Erythroblast (primary cell): ENCODE measurements at regions not wholly inside any gene's neighbourhood (a gene's known extent, or its start where the extent isn't known, plus 50 kb on each side); places are given as distances from the start of the nearest gene placed in this dataset.
A peak's percentile ranks its signal among the peaks of the same experiment; 100 is the strongest.

ENCODE experiments used
- DNase-seq, 2 experiments: peaks; one replicate each; lab custom pipeline; 2025; lab: John Stamatoyannopoulos, UW
- GATA1 ChIP-seq: IDR thresholded peaks from 2 replicates; pipeline ENCODE4 v1.6.1; 2011; ENCODE audit warnings: low read depth, mild to moderate bottlenecking, control low read depth, low read length, moderate library complexity
- POLR2A ChIP-seq: IDR thresholded peaks from 2 replicates; pipeline ENCODE4 v1.6.1; 2011; ENCODE audit warnings: mild to moderate bottlenecking, low read length

DNA sequence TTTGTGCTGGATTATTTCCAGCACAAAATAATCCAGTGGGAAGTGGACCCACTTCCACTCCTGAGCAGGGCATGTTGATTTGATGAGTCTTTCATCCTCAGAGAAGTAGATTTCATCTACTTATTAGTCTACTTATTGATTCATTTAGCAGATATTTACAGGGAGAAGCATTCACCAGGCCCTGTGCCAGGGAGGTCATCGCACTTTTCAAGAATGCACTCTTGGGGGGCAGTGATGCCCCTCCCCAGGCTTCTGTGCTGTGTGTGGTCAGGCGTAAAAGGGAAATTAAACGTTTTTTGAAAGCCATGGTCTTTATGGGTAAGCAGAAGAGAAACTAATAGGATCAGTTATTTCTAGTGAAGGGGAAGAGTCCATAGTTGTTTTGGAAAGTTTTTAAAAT lies 610.7 kb upstream of the TMEM132C start:
- TF ChIP-seq POLR2A = no peak
- no peak for TF ChIP-seq GATA1
- no peak for DNase-seq

DNA sequence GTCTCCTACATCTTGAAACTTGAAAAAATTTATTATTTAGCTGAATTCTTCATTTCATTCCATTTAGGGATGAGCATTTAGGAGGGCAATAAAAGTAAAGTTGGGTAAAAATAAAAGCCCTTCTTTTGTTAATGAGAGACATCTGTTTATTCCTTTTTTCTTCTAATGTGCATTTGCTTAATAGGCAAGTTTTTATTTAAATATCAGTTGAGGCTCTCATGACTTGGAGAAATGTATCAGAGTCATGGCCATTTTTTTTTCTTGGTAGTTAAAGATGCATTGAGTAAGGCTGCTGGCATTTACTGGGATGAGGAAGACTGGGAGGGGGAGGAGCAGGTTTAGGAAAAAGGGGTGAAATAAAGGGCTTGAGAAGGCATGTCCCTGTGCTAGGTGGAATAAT lies 609.9 kb upstream of the TMEM132C start:
- DNase-seq = no peak
- TF ChIP-seq GATA1 (no peak), POLR2A (no peak)

DNA sequence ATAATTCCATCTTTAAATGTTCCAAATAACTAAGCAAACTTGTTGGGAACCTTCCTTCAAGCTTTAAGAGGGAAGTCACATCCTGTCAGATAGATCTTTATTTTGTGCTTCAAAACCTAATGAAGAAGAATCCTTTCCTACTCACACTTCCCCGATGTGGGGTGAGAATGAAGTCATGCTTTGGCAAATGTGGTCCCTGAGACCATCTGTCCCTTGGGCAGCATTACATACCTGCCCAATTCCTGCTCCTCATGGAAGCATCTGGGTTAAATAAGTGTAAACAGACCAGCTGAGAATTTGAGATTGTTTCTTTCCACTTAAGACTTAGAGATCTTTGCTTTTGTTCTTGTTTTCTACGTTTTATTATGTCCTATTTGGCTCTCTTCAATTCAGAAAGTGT lies 606.0 kb upstream of the TMEM132C start:
- no peak for DNase-seq
- TF ChIP-seq GATA1 = no peak
- no peak for TF ChIP-seq POLR2A

DNA sequence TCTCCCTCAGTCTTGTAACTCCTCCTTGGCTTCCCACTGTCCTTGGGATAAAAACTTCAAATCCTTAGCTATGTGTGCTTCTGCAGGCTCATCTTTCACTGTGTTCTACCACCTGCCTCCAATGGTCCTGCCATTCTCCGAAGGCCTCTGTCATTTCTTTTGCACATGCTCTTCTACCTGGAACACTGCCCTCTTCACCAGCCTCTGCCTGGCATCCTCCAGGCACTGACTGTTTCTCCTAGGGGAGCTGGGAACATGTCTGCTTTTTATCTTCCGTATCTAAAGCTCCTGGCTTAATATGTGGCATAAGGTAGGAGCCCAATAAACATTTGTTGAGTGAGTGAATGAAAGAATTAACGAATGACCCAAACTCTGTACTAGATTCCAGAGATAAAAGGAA lies 603.3 kb upstream of the TMEM132C start:
- no peak for TF ChIP-seq GATA1
- TF ChIP-seq POLR2A = no peak
- no peak for DNase-seq

DNA sequence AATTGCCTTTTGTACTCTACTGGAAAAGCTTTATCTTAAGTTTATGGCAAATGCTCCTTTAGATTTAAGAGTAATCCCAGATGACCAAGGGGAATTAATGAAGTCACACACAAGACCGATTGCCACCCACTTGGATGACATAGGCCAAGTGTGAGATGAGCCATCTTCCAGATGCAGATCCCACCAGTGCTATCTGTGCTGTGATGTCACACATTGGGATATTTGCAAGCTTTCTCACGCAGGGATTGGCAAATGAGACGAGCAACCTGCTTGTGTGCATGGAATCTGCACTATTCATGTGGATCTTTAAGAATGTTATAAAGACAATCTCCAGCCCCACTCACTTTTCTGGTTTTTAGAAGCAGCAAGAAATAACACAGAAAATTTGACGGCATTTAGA lies 602.1 kb upstream of the TMEM132C start:
- no peak for TF ChIP-seq POLR2A
- no peak for TF ChIP-seq GATA1
- no peak for DNase-seq

DNA sequence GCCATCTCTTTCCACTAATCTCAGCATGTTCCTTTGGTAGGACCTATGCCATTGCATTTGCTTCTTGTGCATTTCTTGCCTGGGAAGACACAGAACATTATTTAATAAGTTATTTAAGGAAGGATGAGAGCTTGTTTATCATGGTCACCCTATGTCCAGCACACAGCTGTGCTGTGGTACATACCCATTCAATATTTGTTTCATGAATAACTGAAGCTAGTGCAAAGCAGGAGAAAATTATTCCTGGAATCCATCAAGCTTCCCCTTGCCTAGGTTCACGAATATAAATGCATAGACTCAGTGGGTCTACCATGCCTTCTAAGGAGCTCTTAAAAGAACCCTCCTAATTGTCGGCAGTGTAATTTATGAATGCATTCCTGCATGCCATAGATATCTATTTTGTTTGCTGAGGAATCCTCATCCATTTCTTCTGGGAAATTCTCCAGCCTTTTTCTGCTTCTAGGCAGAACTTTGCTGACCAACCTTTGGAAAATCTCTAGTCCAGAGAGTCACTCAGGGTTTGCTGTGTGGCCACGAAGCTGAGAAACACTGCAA lies 599.8 kb upstream of the TMEM132C start:
- DNase-seq = no peak
- no peak for TF ChIP-seq GATA1
- no peak for TF ChIP-seq POLR2A

DNA sequence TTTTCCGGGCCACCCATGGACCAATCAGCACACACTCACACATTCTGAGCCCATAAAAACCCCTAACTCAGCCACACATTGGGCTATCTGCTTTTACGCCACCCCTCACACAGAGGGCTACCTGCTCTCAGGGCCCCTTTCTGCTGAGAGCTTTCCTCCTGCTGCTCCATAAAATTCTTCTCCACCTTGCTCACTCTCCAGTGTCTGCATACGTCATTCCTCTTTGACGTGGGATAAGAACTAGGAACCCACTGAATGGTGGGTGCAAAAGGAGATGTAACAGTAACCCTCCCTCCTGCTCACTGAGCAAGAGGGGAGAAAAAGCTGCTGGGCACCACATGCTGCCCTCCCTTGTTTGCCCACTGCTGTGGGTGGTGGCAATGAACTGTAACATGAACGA lies 596.7 kb upstream of the TMEM132C start:
- TF ChIP-seq POLR2A (no peak), GATA1 (no peak)
- DNase-seq = no peak

DNA sequence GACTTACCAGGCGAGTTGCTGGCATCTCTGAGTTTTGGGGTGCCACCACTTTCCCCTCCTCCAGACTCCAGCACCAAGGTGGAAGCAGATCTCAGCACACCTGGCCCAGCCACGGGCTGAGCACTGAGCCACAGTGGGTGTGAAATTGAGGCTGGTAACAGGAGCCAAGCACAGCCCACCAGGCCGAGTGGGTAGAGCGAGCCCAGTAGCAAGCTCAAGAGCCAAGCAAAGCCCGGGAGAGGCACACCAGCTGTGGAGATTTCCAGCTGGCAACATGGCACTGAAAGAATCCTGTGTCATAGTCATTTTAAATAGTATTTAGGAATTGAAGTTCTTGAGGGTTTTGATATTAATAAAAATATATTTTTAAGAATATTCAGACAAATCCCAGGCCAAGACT lies 596.2 kb upstream of the TMEM132C start:
- TF ChIP-seq POLR2A (no peak), GATA1 (no peak)
- DNase-seq = no peak

DNA sequence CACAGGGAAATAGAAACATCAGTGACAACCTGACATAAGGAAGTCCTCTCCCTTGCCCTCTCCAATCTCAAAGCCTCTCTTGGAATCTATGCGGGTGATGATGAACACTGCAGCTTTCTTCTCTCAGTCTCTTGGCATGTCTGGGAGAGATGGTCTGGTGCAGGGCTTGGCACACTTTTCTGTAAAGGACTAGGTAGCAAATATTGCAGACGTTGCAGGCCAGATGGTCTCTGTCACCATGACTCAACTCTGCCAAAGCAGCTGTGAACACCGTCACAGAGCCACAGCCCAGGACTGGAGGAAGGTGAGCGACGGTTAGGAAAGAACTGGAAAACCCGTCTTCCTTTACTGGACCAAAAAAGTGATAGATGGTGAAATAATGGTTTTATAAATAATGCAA lies 591.0 kb upstream of the TMEM132C start:
- no peak for DNase-seq
- TF ChIP-seq POLR2A = no peak
- TF ChIP-seq GATA1 = no peak

DNA sequence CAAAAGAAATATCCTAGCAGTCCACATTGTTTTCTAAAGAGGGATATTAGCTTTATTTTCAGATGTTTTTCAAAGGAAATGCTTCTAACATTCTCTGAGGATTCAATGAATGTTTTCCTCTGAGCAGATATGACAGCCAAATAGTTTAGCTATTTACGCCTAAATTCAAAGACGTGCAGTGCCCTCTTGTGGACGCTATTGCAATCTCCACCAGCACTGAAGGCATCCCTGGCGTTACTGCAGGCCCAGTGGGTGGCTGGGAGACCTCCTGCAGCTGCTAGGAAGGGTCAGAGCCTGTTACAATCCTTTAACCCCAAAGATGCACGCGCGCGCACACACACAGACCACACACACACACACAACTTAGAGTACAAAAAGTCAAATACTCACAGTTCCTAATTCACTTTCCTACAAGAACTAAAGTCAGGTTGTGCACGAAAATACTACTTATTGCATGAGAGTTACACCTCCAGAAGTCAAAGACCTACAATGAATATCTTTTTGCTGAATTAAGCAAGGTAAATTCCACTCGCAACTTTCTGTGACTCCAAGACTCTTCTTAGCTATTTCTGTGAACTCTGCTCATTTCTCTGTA lies 589.3 kb upstream of the TMEM132C start:
- peak; percentile 40 to 59 for DNase-seq
- TF ChIP-seq POLR2A (no peak), GATA1 (no peak)

DNA sequence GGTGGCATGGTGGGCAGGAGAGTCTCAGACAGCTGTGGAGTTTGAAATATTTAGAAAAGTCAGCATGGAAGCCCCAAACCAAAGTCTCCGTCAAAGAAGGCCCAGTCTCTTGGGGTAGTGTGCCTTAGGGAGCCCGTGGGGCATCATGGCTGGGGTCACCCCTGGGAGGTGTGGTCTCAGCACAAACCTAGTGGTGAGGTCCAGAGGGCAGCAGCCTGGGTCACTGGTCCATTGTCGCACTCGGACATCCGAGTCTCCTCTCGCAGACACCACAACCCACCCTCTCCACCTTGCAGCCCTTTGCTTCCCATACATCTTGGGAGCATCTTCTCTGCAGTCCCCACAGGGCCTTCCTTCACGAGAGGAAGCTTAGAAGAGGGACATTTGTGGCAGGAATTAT lies 588.0 kb upstream of the TMEM132C start:
- no peak for DNase-seq
- TF ChIP-seq POLR2A (no peak), GATA1 (no peak)

DNA sequence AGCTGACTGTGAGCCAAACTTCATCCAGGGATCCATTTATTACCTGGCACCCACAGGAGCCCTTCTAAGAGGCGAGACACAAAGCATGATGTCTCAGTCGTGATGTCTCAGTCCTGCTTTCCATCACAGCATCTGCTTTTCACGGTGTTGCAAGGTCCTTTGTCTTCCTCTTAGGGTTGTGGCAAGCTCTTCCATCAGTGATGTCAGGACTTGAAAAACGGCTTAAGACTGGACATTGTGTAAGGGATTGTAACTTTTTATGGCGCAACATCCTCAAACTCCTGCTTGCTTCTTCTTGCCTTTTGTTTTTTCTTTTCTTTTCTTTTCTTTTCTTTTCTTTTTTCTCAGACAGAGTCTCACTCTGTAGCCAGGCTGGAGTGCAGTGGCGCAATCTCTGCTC lies 586.5 kb upstream of the TMEM132C start:
- no peak for TF ChIP-seq POLR2A
- TF ChIP-seq GATA1 = no peak
- no peak for DNase-seq

DNA sequence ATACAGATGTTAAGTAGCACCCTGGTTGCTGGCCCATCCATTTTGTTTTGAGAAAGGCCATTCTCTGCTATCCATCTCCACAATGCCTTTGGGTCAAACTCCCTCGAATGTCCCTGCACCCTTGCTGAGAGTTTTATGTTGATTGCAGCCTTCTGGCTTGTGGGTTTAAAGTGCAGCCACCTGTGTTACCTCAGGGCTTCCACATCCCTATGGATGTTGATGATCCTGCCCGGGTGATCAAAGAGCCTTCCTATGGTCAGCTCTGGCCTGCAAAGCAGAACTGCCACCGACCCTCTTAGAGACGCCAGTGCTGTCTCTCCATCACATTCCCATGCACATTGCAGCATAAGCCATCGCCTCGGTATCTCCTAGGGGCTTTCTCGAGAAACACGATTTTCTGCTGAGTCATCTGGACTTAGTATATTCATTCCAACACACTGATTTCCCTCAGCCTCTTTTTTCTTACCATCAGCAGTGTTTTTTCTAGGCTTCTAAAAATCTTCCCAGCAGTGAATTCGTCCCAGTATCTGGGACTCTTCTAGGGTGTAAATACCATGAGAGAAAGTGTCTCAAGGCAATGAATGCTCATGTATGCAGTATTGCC lies 585.7 kb upstream of the TMEM132C start:
- TF ChIP-seq GATA1 (no peak), POLR2A (no peak)
- no peak for DNase-seq

DNA sequence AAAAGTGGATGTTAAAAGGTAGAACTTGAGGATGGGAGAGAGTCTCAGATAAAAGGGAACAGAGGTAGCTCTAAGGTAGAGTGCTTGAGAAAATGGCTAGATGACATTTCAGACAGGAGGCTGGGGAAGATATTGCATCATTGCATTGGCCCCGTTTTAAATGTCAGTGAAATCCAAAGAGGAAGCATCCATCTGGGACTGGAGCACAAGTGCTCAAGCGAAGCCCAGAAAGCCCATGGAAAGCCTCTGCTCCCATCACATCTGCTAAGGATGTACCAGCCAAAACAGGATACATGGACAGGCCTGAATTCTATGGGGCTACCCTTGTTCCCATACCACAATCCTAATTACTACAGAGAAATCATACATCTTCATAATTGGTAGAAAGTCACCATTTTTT lies 581.5 kb upstream of the TMEM132C start:
- DNase-seq = no peak
- TF ChIP-seq POLR2A = no peak
- no peak for TF ChIP-seq GATA1

DNA sequence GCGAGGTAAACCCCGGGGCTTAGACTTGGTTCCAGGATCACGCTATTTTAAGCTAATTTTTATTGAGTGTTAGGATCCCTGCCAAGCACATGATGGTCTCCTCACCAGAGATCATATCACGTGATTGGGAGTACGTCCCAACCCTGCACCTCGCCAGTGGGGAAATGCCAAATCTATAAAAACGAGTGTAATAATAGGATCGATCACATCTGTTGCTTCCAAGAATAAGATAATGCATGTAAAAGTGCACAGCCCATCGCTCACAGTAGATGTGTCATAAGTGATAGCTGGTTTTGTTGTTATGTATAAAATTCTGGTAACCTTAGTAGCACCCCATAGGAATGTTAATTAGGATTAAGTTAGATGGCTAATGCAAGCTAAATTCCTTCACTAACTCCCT lies 581.0 kb upstream of the TMEM132C start:
- DNase-seq = no peak

More for the DNA sequence above, 581.0 kb upstream of the TMEM132C start:
- TF ChIP-seq GATA1 (no peak), POLR2A (no peak)
